IPS-20b (cell line): ENCODE measurements at regions not wholly inside any gene's neighbourhood (a gene's known extent, or its start where the extent isn't known, plus 50 kb on each side); places are given as distances from the start of the nearest gene placed in this dataset.

Experiments used
- H3K27ac ChIP-seq: one replicate; pipeline ENCODE4 v1.5.1; 2013; ENCODE audit warnings: low read length
- H3K27me3 ChIP-seq: 2 replicates; pipeline ENCODE4 v1.6.1; 2013; ENCODE audit warnings: mild to moderate bottlenecking, low read length, inconsistent platforms; ENCODE audit not compliant: insufficient read depth
- H3K36me3 ChIP-seq: 2 replicates; pipeline ENCODE4 v1.6.1; 2013; ENCODE audit warnings: low read depth, mild to moderate bottlenecking, inconsistent platforms, low read length, moderate library complexity; ENCODE audit not compliant: insufficient read depth
- H3K4me1 ChIP-seq: 2 replicates; pipeline ENCODE4 v1.6.1; 2013; ENCODE audit warnings: mild to moderate bottlenecking, control low read depth, inconsistent platforms, low read length, moderate library complexity; ENCODE audit not compliant: insufficient read depth
- H3K4me3 ChIP-seq: 2 replicates; pipeline ENCODE4 v1.5.1; 2013; ENCODE audit warnings: mild to moderate bottlenecking, low read length, inconsistent platforms
- H3K9ac ChIP-seq: 2 replicates; pipeline ENCODE4 v1.6.1; 2013; ENCODE audit warnings: low read depth, mild to moderate bottlenecking, inconsistent platforms, low read length, moderate library complexity
- H3K9me3 ChIP-seq: 2 replicates; pipeline ENCODE4 v1.6.1; 2013; ENCODE audit warnings: mild to moderate bottlenecking, low read depth, low read length, inconsistent platforms; ENCODE audit not compliant: insufficient read depth

DNA sequence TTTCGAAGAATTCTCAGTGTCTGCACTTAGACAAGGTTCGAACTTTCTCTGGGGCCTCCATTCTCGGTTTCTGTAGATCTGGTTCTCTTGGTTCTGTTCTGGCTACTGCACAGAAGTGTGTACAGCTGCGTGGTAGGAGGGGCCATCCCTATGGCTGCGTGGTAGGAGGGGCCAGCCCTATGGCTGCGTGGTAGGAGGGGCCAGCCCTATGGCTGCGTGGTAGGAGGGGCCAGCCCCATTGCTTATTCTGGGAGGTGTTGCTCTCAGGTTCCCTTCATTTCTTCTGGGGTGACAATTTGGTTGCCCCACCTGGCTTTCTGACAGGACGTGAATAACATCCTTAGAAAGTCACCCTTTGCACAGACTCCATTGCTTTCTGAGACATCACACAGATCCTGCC is 65.2 kb upstream of the CHST15 start:
- Histone ChIP-seq H3K4me1 (peaks cover 12% of the 10 kb centered on the region), H3K36me3 (no peaks in the 10 kb centered on the region), H3K9ac (no peak overlapping the region), H3K27ac (no peak overlapping the region), H3K9me3 (no peaks in the 10 kb centered on the region; the same call in 1 of the 2 replicates), H3K4me3 (no peak overlapping the region), H3K27me3 (peaks cover 6% of the 10 kb centered on the region; the same call in 1 of the 2 replicates)

DNA sequence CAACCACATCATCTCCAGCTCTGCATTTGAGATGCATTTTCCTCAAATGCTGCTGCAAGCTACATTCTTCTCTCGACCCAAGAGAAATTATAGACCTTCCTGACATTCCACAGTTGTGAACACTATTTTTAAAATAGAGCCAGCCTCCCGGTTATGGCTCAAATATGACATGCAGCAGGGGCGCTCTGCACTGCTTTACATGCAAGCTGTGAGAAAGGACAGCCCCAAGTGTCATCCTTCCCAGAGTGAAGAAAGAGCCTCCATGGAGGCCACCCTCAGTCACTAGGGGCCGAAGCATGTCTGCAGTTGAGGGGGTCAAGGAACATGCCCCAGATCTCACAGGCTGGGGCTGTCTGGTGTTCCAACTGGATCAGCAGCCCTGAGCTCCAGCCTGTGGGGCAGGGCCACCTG is 63.9 kb upstream of the CHST15 start:
- H3K4me3 ChIP-seq, result no peak overlapping the region
- no peaks in the 10 kb centered on the region for H3K36me3 ChIP-seq
- peaks cover 12% of the 10 kb centered on the region for H3K4me1 ChIP-seq
- H3K9ac ChIP-seq, result no peak overlapping the region
- H3K9me3 ChIP-seq, result no peaks in the 10 kb centered on the region; the same call in 1 of the 2 replicates
- peaks cover 6% of the 10 kb centered on the region; the same call in 1 of the 2 replicates for H3K27me3 ChIP-seq
- H3K27ac ChIP-seq, result no peak overlapping the region

DNA sequence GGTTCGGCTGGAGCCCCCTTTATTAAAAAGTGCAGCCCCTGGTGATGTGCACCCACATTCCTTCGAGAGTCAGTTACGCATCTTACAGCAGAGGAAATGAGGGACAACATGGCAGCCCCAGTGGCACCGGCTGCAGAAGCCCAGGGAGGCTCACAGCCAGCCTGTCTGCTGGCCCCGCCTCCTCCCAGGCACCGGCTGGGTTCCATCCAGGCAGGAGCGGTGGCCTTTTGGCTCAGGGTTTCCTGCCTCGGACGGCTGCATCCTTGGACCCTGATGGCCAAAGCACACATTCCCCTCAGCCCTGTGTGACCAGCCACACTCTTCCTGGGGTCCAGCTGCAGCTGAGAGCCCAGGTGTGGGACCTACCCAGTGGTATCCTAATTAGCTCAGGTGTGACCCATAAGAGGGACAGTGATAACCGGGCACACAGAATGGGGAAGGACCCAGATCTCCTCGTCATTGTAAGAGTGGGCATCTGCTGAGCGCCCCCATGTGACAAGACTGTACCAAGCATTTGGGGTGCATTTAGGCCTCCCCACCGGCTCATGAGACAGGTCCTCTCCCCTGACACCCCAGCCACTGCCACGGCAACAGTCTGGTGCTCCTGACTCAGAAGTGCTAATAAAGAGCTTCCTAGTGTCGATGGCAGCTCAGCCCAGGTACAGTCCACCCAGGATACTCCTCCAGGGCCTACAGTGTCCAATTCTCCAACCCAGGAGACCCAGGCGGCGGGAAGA is 63.3 kb upstream of the CHST15 start:
- H3K27me3 ChIP-seq, result peaks cover 6% of the 10 kb centered on the region; the same call in 1 of the 2 replicates
- H3K36me3 ChIP-seq, result no peaks in the 10 kb centered on the region
- no peak overlapping the region for H3K4me3 ChIP-seq
- no peak overlapping the region for H3K27ac ChIP-seq
- H3K4me1 ChIP-seq, result peaks cover 12% of the 10 kb centered on the region
- H3K9ac ChIP-seq, result no peak overlapping the region
- H3K9me3 ChIP-seq, result no peaks in the 10 kb centered on the region; the same call in 1 of the 2 replicates

DNA sequence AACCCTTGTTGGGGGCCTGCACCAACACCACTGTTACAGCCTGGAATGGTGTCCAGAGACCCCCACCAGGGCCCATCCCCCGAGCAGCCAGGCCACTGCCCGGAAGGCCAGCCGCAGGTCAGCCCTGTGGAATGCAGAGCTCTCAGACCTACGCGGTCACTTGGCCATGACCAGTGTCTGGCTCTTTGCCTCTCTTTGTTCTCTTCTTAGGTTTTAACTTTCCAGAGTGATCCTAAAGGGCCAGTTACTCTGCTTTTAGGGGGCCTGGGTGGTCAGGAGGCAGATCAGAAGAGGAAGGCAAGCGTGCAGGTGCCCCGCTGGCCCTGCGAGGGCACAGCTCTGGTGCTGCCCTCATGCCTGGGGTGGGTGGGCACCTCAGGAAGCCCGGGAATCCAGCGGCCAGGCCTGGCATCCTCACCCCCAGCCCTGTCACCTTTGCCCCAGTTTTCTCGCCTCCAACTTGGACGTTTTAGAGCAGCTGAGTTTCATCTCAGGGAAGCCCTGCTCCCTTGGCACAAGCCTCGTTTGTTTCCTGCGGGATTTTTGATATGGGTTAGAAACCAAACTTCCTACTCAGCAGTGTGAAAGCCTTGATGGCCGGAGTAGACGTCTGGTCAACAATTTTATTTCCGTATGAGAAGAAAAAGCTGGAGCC is 62.5 kb upstream of the CHST15 start:
- Histone ChIP-seq H3K27ac (no peak overlapping the region), H3K9ac (no peak overlapping the region)

DNA sequence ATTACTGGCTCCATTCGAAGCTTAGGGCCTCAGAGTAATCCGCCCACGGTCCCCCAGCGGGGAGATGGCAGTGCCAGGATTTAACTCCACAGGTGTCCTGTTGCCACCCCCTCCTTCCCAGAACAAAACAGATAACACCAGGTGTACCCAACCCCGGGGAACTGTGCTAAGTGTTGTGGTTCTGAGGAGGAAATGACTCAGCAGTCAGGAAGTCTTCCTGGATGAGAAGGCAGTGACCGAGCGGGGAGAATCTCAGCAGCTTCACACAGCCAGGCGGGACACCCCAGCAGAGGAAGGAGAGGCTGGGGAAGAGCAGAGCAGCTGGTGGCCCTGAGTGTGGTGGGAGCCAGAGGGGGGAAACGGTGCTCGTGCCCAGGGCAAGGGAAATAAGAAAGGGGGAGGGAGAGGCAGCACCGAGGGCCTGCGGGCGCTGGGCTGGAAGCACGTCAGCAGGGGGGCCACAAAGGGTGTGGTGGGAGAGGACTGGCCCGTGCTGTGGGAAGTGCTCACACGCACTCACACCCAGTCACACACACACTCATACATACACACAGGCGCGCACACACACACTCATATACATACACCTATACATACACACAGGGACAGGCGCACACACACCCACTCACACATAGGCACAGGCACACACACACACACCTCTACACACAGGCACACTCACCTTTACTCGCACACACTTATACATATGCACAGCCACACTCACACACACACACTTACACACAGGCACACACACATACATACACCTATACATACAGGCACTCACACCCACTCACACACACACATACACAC is 59.8 kb upstream of the CHST15 start:
- no peaks in the 10 kb centered on the region for H3K36me3 ChIP-seq
- H3K9me3 ChIP-seq, result no peaks in the 10 kb centered on the region
- no peaks in the 10 kb centered on the region for H3K27me3 ChIP-seq
- H3K27ac ChIP-seq, result no peak overlapping the region
- peak overlapping the region; percentile 25; the same call in 1 of the 2 replicates for H3K9ac ChIP-seq
- no peak overlapping the region for H3K4me3 ChIP-seq
- H3K4me1 ChIP-seq, result peaks cover 7% of the 10 kb centered on the region; the same call in 1 of the 2 replicates

More for the DNA sequence above, 62.5 kb upstream of the CHST15 start:
- Histone ChIP-seq H3K9me3 (no peaks in the 10 kb centered on the region; the same call in 1 of the 2 replicates), H3K4me1 (peaks cover 12% of the 10 kb centered on the region), H3K27me3 (peaks cover 6% of the 10 kb centered on the region; the same call in 1 of the 2 replicates), H3K4me3 (no peak overlapping the region), H3K36me3 (no peaks in the 10 kb centered on the region)

DNA sequence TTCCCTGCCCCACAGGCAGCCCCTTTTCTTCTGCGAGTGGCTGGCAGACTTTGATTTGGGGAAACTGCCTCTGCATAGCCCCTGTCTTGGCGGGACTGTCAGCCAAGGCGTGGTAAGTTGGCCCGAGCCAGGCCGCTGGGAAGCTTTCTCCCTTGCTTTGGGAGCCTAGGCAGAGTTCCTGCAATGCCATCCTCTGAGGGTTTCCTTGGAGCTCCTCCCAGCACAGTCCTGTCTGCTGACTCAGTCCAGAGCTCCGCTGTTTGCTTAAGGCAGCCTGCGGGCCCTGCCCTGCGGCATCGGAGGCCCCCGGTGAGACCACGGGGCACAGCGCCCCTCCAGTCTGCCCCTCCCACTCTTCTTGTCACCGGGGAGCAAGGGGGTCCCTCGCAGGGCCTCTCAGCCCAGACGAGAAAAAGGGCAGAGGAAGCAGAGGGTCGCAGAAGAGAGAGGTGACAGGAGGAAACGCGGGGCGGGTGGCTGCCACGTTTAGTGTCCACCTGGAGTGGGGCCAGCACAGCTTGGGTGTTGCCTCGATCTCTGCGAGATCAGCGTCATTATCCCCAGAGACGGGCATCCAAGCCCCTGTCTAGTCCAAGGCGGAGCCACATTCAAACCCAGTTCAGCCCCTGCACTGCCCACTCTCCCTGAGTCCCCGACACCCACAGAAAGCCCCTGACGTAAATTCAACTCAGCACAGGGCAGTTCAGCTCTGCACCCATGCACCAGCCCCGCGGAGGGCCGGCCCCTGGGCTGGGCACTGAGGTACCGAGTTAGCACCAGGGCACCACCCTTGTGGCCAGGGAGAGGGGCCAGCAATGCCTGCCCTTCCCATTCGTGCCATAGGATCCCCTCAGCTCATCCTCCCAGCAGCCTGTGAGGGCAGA is 59.0 kb upstream of the CHST15 start:
- Histone ChIP-seq H3K4me1 (peaks cover 9% of the 10 kb centered on the region; the same call in 1 of the 2 replicates), H3K27ac (no peak overlapping the region), H3K27me3 (no peaks in the 10 kb centered on the region), H3K9me3 (no peaks in the 10 kb centered on the region), H3K9ac (peak overlapping the region; percentile 25; the same call in 1 of the 2 replicates), H3K4me3 (no peak overlapping the region), H3K36me3 (no peaks in the 10 kb centered on the region)

DNA sequence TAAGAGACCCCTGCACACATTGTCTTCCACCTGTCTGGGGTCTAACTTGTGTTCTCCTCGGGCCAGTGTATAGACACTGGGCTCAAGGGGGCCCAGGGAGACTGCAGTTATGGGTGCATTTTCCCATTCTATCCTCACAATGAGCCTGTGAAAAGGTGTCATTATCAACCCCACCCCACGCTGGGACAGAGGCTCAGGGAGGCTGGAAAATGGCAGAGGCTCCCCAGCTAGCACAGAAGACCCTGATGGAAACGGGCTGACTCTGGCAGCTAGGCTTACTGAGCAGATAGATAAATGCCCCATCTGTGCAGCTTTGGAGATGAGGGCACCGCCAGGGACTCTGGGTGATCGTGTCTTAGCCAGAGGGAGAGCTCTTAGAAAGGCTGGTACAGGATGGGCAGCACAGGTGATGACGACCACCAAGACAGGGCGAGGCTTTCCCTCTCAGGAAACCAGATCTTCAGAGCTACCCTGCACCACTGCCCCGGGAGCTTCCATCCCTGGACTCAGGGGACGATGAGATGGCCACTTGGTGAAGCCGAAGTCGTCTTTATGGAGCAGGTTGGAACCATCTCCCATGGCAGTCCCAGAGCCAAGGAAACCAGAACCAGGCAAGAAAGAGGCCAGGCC is 58.2 kb upstream of the CHST15 start:
- no peak overlapping the region for H3K9ac ChIP-seq
- peaks cover 9% of the 10 kb centered on the region; the same call in 1 of the 2 replicates for H3K4me1 ChIP-seq
- H3K27ac ChIP-seq, result no peak overlapping the region
- H3K9me3 ChIP-seq, result no peaks in the 10 kb centered on the region
- H3K27me3 ChIP-seq, result no peaks in the 10 kb centered on the region
- no peak overlapping the region for H3K4me3 ChIP-seq
- H3K36me3 ChIP-seq, result no peaks in the 10 kb centered on the region

DNA sequence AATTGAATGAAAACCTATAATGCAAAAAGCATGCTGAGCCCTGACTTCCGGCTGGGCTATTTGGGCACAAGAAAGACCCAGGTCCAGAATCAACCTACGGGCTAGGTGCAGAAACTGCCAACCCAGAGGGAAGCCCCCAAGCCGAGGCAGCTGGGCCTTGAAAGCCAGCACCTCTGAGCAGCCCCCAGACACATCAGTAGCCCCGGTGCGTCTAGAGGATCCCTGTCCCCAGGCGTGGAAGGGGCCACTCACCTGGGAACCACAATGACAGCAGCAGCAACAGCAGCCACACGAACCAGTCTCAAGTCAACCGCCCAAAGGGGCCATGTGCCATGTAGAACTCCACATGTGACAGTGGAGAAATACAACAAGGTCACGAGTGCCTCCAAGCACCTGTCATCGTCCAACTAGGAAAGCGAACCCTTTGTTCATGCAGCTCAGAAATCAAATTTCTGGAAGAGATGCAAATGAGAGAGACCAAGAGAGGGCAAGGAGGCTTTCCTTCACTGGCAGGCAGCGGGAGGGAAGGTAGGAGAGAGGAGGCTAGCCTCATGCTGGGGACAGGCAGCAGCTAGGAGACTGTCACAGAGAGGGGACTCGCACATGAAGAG is 57.5 kb upstream of the CHST15 start:
- Histone ChIP-seq H3K9ac (no peak overlapping the region), H3K4me3 (no peak overlapping the region), H3K4me1 (peaks cover 9% of the 10 kb centered on the region; the same call in 1 of the 2 replicates), H3K27me3 (no peaks in the 10 kb centered on the region), H3K27ac (no peak overlapping the region), H3K36me3 (no peaks in the 10 kb centered on the region), H3K9me3 (no peaks in the 10 kb centered on the region)

DNA sequence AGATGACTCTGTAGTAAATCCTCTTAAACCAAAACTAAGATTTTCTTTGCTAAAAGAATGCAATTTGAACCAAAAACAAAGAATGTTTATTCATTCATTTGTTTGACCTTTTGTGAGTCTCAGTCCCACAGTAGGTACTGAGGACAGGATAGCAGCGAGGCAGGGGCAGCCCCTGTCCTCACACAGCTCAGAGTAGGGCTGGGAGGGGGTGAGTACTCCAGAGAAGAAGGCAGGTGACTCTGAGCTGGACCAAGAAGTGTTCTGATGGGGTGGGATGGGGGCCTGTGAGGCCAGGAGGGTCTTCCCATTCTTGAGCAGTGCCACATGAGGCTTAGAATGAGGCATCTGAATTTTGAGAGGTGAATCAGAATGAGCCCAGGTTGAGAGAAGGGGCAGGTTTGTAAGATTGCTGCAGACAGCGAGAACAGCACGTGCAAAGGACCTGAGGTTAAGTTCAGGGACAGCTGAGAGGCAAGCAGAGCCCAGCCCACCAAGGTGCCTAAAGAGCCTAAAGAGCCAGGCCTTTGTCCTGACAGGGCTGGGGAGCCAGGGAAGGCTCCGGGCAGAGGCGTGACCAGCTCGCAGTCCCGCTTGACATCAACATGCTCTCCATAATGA is 56.9 kb upstream of the CHST15 start:
- H3K4me1 ChIP-seq, result peaks cover 9% of the 10 kb centered on the region; the same call in 1 of the 2 replicates
- no peak overlapping the region for H3K27ac ChIP-seq
- no peaks in the 10 kb centered on the region for H3K36me3 ChIP-seq
- no peak overlapping the region for H3K9ac ChIP-seq
- no peak overlapping the region for H3K4me3 ChIP-seq
- H3K9me3 ChIP-seq, result no peaks in the 10 kb centered on the region
- no peaks in the 10 kb centered on the region for H3K27me3 ChIP-seq
